Hematopoietic multipotent progenitor cell treated with erythropoietin and hydrocortisone succinate and interleukin-3 and kit ligand, for 4 days (in vitro differentiated cells): ENCODE measurements at regions not wholly inside any gene's neighbourhood (a gene's known extent, or its start where the extent isn't known, plus 50 kb on each side); places are given as distances from the start of the nearest gene placed in this dataset.

Source experiments
- DNase-seq: peaks from one replicate; pipeline ENCODE4 v3.0.0-alpha.2; 2015

GRCh38 chr18:27249933-27250332, 64.8 kb upstream of the CHST9 start:
- no peak for DNase-seq

- no peak for DNase-seq
These were observed 59.2 kb upstream of the CHST9 start for GRCh38 chr18:27244259-27244658.

GRCh38 chr18:27242392-27243047, 57.4 kb upstream of the CHST9 start:
- DNase-seq: no peak

GRCh38 chr18:27240383-27240782, 55.3 kb upstream of the CHST9 start:
- no peak for DNase-seq

DNA sequence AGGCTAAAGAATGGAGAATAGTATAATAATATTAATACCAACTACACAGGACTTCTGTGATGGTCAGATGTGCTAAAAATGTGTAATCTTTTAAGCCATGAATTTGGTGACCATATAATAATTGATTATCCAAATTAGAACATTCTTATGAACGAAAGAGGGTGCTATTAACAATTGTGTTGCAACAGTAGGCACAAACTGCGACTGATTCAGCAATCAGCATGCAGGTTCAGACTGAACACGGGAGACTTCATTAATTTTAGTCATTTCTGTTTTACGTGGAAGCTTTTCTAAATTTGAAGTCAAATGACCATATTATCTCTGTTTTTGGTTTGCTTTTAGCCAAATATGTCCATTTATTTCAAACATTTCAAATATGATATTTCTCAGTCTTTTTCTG, 54.6 kb upstream of the CHST9 start:
- no peak for DNase-seq

- no peak for DNase-seq
These were observed 50.2 kb upstream of the CHST9 start for GRCh38 chr18:27235218-27235870.
